Erythroblast (primary cell): ENCODE measurements at regions not wholly inside any gene's neighbourhood (a gene's known extent, or its start where the extent isn't known, plus 50 kb on each side); places are given as distances from the start of the nearest gene placed in this dataset.

ENCODE experiments used
- GATA1 ChIP-seq: IDR thresholded peaks from 2 replicates; pipeline ENCODE4 v1.6.1; 2011; ENCODE audit warnings: low read depth, mild to moderate bottlenecking, control low read depth, low read length, moderate library complexity
- POLR2A ChIP-seq: IDR thresholded peaks from 2 replicates; pipeline ENCODE4 v1.6.1; 2011; ENCODE audit warnings: mild to moderate bottlenecking, low read length

DNA sequence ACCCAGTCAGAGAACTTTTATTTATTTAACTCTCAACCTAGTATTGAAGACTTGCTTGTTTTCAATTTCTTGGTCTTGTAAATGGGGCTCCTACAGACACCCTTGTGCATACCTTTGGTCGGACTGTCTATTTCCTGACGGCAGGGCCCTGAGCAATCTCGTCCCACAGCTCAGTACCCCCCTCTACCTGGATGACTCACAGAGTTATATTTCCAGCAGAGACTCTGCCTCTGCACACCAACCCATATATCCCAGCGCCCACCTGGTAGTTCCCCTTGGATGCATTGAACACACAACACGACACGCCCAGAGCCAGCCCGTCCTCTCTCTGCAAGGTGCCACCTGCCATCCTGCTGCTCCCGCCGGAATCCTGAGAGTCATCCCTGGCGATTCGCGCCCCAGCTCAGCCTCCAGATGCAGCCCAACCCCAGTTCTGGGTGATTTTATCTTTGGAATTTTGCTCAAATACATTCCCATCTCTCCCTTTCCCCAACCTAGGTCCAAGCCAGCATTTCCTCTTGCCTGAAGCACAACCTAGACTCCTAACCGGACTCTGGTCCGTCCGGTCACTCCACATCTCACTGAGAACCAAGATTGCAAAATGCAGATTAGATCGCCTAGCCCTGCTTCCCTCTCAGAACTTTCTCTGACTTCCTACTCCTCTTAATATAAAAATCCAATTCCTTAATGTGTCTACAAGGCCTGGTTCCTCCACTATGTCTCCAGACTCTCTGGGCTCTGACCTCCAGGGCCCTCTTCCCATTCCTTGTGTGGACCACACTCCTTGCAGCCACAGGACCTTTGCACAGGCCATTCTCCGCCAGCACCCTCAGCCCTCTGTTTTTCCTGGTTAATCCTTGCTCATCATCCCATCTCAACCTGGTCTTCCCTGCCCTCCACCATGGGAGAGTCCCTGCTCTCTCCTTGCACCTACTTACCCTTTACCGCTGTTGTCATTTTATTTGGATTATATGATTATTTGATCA, 129.2 kb downstream of the SEC14L1 start:
- TF ChIP-seq POLR2A (no peak), GATA1 (no peak)
